Dedifferentiated amniotic fluid mesenchymal stem cell (primary cell): ENCODE measurements at regions not wholly inside any gene's neighbourhood (a gene's known extent, or its start where the extent isn't known, plus 50 kb on each side); places are given as distances from the start of the nearest gene placed in this dataset.
A peak's percentile ranks its signal among the peaks of the same experiment; 100 is the strongest.
"Not testable (repeated sequence)": the region's sequence is repeated elsewhere in the genome, so short reads cannot be mapped to it uniquely, and the experiment has no call there.

Experiments used
- DNase-seq: peaks from one replicate; pipeline ENCODE4 v3.0.0-alpha.2; 2016; ENCODE audit errors: extremely low spot score

DNA sequence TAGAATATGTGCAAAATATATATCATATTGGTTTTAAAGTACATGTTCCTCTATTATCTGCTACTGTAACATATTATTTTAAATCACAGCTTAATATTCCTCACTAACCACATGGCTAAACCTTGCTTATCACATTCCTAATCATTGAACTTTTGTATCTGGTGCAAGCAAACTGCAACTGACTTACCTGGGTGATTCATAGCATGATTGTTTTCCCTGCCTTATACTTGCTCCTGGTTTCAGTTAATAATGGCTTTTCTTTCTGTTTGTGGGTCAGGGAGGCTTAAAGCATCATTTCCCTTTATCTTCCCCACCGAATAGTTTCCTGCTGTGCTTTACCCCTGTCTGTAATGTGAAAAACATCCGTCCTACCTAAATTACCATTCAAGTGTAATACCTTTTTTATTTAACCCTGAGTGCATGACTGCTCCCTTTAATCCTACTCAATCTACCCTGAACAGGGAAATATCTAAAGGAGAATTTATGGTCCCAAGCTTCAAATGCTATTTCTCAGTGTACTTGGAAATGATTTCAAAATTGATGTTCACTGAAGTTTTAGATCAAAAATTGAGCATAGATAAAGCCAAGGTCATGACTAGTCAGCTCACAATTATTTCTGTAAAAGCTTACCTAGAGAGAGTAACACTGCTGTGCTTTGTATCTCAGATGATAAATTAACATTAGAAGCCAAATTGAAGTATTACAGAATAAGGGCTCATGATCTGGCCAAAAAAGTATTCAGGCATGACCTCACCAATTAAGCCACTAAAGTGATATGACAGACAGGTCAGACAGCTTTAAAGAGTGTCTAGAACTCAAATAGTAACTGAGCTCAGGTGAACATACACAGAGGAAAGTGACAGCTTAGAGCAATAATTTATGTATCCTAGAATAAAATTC, 507.1 kb downstream of the BRINP3 start:
- no peak for DNase-seq

DNA sequence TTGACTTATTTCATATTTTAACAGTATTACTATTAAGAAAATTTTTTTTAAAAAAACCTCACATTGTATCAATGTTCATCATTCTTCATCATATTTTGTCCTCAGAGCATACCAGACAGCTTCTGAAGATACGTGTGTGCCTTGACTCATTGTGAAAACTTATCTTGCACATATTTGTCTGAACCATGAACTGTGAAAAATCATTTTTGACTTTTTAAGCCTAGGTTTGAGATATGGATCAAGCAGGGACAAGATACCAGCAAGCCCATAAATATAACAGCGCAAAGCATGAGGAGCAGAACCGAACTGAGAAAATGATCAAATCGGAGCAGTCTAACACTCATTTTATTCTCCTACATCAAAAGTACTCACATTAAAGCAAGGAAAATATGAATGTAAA, 506.0 kb downstream of the BRINP3 start:
- DNase-seq = no peak

DNA sequence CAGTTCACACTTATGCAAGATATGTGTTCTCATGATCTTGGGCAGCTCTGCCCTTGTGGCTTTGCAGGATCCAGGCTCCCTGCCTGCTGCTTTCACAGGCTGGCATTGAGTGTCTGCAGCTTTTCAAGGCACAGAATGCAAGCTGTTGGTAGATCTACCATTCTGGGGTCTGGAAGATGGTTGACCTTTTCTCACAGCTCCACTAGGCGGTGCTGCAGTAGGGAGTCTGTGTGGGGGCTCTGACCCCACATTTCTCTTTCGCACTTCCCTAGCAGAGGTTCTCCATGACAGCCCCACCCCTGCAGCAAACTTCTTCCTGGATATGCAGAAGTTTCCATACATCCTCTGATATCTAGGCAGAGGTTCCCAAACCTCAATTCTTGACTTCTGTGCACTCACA, 500.5 kb downstream of the BRINP3 start:
- DNase-seq = no peak

DNA sequence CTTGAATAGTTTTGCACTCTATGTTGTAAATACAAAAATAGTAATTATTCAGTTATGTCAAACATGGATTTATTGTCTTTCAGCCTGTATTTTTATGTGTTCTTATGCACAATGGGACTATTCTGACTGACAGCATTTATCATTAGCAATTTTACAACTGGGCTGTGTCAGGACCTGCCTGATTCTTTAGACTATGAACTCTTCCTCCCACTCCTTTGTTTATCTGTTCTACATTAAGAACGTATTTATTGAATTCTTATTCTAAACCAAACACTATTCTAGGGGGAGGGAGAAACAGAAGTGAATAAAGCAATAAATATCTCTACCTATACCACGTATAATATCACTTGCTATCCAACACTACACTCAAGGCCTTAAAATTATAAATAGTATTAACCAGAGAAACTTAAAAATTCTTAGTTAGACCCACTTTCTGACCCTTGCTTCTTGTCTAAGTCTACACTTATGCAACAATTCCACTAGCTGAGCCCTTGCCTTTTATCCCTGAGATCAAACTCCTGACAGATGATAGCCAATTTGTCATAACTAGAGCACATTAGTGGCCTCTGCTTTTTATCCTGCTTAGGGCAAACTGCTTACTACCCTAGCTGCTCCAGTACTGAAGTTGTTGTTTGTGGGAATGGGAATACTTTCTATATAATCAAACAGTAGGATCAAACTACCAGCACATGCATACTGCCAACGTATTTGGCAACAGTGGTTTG, 494.3 kb downstream of the BRINP3 start:
- no peak for DNase-seq

DNA sequence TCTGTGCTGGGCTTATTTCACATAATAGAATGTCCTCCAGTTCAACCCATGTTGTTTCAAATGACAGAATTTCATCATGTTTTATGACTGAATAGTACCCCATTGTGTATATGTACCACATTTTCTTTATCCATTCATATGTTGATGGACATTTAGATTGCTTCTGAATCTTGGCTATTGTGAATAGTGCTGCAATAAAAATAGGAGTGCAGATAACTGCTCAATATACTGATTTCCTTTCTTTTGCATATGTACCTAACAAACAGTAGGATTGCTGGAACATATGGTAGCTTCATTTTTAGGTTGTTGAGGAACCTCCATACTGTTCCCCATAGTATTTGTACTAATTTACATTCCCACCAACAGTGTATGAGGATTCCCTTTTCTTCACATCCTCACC, 491.1 kb downstream of the BRINP3 start:
- DNase-seq = no peak

DNA sequence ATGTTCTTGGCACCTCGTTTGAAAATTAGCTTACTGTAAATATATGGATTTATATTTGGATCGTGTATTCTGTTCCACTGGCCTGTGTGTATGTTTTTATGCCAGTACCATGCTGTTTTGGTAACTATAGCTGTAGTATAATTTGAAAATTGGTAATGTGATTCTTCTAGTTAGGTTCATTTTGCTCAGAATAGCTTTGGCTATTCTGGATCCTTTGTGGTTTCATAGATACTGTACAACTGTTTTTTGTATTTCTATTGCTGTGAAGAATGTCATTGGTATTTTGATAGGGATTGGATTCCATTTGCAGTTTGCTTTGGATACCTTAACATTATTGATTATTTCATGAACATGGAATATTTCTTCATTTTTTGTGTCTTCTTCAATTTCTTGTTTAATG, 490.2 kb downstream of the BRINP3 start:
- DNase-seq = no peak

DNA sequence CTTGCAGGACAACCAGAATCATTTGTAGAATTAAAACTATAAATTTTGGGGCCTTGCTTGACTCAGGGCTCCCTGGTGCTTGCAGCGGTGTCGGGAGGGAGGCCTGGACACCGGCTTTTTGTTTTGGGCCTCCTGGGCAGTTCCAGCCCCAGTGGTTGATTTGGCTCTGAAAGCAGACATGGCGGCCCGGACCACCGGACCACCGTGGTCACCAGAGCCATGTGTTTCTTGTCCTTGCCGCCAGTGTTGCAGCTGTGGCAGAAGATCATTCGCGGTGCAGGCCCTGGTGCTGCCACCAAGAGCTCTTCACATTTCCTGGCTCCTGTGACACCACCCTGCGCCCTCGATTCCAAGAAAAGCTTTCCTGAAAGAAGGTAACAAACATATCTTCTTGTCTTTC, 484.8 kb downstream of the BRINP3 start:
- DNase-seq = no peak

DNA sequence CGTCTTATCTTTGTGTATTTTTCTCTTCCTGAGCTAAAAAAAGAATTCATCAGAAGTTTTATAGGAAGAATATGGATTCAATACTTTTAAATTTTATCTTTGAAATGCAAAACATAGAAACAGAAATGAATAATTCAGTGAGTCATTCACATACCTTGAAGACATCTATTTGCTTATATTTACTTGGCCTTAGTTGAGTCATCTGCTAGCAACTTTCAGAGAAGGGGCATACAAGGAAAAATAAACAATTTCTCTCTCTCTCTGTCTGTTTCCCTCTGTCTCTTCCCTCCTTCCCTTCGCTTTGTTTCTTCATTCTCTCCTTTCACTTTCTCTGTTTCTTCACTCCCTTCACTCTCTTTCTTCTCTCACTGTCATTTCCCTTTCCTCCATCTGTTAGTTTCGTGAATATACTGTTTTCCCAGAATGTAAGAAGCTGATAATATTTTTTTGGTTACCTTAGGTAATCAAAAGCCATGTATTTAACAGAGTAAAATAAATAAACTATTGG, 477.2 kb downstream of the BRINP3 start:
- DNase-seq = peak; percentile 38

DNA sequence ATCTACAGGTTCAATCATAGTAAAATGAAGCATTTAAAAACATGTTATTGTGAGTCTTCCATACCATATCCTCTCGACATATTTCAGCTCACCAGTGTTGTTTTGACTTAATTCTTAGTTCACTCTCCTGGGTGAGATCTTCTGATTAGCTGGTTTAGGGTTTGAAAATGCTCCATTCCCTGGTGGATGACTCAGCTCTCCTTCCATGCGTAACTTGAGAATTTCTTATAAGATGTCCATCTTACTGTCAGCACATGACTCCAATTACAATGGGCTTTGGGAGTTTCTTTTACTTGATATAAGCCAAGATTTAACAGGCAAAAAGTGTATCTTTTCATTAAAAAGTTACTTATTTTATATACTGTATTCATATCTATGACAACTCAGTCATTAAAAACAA, 476.5 kb downstream of the BRINP3 start:
- no peak for DNase-seq

DNA sequence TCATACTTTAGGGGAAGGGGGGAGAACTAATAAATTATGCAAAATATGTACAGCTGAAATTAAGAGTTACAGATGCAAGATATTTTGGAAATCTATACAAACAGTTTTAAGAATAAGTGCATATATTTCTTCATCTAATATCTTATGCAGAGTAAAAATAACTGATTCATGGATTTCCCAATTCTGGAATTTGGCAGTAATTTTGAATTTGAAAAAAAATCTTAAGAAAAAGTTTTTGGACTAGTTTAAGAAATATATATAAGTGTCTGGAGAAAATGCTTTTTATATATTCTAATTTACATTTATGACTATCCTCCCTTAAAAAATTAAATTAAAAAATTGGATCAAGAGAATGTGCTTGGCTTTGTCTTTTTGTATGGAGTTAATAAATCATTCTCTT, 474.3 kb downstream of the BRINP3 start:
- no peak for DNase-seq

DNA sequence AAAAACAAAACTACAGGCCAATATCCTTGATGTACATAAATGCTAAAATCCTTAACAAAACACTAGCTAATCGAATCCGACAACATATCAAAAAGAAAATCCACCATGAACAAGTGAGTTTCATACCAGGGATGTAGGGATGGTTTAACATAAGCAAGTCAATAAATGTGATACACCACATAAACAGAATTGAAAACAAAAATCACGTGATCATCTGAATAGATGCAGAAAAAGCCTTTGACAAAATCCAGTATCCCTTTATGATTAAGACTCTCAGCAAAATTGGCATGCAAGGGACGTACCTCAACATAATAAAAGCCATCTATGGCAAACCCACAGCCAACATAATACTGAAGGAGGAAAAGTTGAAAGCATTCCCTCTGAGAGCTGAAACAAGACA, 466.1 kb downstream of the BRINP3 start:
- no peak for DNase-seq

DNA sequence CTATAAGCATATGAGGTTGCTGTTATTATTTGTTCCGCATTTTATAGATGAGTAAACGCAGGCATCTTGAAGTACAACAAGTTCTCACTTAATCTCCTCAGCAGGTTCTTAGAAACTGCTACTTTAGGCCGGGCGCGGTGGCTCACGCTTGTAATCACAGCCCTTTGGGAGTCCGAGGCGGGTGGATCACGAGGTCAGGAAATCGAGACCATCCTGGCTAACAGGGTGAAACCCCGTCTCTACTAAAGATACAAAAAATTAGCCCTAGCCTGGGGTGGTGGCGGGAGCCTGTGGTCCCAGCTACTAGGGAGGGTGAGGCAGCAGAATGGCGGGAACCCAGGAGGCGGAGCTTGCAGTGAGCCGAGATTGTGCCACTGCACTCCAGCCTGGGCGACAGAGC, 458.5 kb downstream of the BRINP3 start:
- DNase-seq = not testable (repeated sequence)

DNA sequence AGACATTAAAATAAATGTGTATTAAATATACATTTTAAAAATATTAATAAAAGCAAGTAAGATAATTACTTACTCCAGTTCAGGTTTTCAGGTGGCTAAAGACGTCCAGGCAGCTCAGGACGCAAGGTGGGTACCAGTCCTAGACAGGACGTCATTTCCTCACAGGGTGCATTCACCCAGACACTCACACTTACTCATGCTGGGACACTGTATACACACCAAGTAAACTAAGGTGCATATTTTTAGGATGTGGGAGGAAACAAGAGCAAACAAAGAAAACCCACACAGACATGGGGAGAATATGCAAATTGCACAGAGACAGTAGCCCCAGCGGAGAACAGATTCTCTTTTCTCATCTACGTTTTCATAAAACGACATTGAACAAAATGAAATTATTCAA, 457.9 kb downstream of the BRINP3 start:
- DNase-seq = no peak

DNA sequence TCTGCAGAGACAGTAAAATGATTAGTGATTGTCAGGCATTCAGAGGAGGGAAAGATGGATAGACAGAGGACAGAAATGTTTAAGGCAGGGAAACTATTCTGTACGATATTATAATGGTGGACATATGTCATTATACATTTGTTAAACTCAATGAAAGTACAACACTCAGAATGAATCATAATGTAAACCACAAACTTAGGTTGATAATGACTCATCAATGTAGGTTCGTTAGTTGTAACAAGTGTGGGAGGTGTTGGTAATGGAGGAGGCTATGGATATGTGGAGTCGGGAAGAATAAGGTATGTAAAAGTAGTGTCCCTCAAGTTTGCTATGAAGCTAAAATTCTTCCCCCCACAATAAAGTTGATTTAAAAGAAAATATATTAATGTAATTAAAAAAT, 455.0 kb downstream of the BRINP3 start:
- no peak for DNase-seq

DNA sequence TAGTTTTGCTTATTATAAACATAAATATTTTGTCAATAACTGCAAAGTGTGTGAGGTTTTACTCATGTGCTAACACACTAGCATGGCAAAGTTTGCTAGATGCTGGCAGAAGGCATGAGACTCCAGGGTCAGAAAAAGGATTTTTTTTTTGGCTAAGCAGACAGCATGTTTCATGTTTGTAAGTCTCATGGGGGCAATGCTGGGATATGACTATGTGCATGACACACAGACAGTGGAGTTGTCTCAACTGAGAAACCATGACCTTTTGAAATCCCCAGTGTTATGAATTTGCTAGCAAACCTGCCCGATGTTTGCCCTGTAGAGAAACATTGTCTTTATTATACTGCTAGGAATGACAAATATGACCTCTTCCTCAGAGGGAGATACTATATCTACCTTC, 448.2 kb downstream of the BRINP3 start:
- no peak for DNase-seq

DNA sequence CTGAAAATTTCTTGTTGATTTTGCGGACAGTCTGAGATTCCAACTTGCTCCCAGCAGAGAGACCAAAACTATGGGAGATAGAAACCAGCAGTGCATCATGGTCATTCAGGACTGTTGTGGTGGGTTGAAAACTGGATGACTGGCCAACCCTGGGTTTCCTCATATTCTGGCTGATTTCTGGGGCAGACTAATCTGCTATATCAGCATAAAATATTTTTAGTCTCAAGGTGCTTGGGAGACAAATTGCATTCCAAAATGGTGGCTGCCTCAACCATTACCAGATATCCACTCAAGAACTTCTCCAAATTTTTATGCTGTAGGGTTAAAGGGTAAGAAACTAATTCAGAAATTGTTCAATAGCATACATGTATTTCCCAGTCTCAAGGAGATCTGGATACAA, 434.0 kb downstream of the BRINP3 start:
- no peak for DNase-seq

DNA sequence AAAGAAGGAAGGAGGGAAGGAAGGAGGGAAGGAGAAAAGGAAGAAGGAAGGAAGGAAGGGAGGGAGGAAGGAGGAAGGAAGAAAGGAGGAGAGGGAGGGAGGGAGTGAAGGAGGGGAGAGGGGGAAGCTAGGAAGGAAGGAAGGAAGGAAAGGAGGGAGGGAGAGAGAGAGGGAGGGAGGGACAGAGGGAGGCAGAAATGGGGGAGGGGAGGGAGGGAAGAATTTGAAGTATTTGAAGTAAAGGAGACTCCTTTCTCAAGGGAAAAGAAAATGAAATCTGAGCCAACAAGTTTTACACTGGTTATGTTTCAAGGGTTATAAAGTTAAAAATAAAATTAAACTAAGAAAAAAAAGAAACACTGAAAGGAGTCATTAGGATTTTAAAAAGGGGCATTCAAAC, 431.4 kb downstream of the BRINP3 start:
- no peak for DNase-seq
